Loucy (cell line): ENCODE measurements at regions not wholly inside any gene's neighbourhood (a gene's known extent, or its start where the extent isn't known, plus 50 kb on each side); places are given as distances from the start of the nearest gene placed in this dataset.

ENCODE experiments used
- EZH2phosphoT487 ChIP-seq: fragments of 200-600 bp; IDR thresholded peaks from 2 replicates; pipeline ENCODE4 v1.6.1; 2018; ENCODE audit warnings: antibody characterized with exemption, mild to moderate bottlenecking, moderate library complexity, borderline replicate concordance
- TF ChIP-seq, protein P1 (sequence below): fragments of 200-600 bp; sonication (generic); conservative IDR thresholded peaks from 2 replicates; pipeline ENCODE4 v1.5.1; 2014; ENCODE audit warnings: mild to moderate bottlenecking, antibody characterized with exemption, low read length

DNA sequence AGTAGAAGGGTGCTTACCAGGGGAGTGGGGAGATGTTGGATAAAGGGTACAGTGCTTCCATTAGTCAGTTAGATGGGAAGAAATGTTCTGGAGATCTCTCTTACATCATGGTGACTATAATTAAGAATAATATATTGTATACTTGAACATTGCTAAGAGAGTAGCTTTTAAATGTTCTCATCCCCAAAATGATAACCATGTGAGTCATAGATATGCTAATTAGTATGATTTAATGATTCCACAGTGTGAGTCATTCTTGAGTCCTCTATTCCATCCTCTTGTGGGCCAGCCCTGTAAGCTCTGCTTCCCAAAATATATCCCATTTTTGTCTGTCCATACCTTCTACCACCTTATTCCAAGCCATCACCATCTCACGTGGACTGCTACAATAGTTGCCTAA, 80.6 kb upstream of the CDH11 start:
- TF ChIP-seq, protein P1, sequence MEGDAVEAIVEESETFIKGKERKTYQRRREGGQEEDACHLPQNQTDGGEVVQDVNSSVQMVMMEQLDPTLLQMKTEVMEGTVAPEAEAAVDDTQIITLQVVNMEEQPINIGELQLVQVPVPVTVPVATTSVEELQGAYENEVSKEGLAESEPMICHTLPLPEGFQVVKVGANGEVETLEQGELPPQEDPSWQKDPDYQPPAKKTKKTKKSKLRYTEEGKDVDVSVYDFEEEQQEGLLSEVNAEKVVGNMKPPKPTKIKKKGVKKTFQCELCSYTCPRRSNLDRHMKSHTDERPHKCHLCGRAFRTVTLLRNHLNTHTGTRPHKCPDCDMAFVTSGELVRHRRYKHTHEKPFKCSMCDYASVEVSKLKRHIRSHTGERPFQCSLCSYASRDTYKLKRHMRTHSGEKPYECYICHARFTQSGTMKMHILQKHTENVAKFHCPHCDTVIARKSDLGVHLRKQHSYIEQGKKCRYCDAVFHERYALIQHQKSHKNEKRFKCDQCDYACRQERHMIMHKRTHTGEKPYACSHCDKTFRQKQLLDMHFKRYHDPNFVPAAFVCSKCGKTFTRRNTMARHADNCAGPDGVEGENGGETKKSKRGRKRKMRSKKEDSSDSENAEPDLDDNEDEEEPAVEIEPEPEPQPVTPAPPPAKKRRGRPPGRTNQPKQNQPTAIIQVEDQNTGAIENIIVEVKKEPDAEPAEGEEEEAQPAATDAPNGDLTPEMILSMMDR: no peak
- TF ChIP-seq EZH2phosphoT487: no peak
